ENCODE measurements at regions not wholly inside any gene's neighbourhood (a gene's known extent, or its start where the extent isn't known, plus 50 kb on each side); places are given as distances from the start of the nearest gene placed in this dataset.
A peak's percentile ranks its signal among the peaks of the same experiment; 100 is the strongest.

GRCh38 chr2:171608168-171608567 is 79.1 kb upstream of the DYNC1I2 start:
- DNase-seq = no peak

- no peak for DNase-seq
These were observed 76.4 kb upstream of the DYNC1I2 start for GRCh38 chr2:171610824-171611223.

GRCh38 chr2:171615069-171615468 is 72.2 kb upstream of the DYNC1I2 start:
- DNase-seq = no peak

- no peak for DNase-seq
These were observed 69.3 kb upstream of the DYNC1I2 start for GRCh38 chr2:171617981-171618380.

GRCh38 chr2:171625006-171625405 is 62.3 kb upstream of the DYNC1I2 start:
- no peak for DNase-seq

- peak; percentile 13 for DNase-seq
These were observed 60.3 kb upstream of the DYNC1I2 start for GRCh38 chr2:171626949-171627348.

- no peak for DNase-seq
These were observed 59.9 kb upstream of the DYNC1I2 start for GRCh38 chr2:171627412-171627811.

GRCh38 chr2:171629113-171629512 is 58.2 kb upstream of the DYNC1I2 start:
- no peak for DNase-seq

- no peak for DNase-seq
These were observed 57.0 kb upstream of the DYNC1I2 start for GRCh38 chr2:171630089-171630770.

- DNase-seq = peak; percentile 81
These were observed 56.2 kb upstream of the DYNC1I2 start for GRCh38 chr2:171630812-171631626.
